Vagina (tissue), 2 donors: ENCODE measurements at regions not wholly inside any gene's neighbourhood (a gene's known extent, or its start where the extent isn't known, plus 50 kb on each side); places are given as distances from the start of the nearest gene placed in this dataset.

Experiments
- POLR2A ChIP-seq, 2 donors: fragments of 450-650 bp; IDR thresholded peaks; one replicate each; pipeline ENCODE4 v1.6.1; 2017; ENCODE audit warnings: antibody characterized with exemption in 2 of 2, mild to moderate bottlenecking in 2 of 2, moderate library complexity in 2 of 2
- TF ChIP-seq, protein P1 (sequence below), 3 experiments: fragments of 450-650 bp in 2 of 3; fragments of 200-600 bp in 1 of 3; sonication (generic) in 1 of 3; IDR thresholded peaks; one replicate each; pipeline ENCODE4 v1.5.1; 2017 to 2019; ENCODE audit warnings: antibody characterized with exemption in 3 of 3, mild to moderate bottlenecking in 2 of 3, moderate library complexity in 2 of 3

DNA sequence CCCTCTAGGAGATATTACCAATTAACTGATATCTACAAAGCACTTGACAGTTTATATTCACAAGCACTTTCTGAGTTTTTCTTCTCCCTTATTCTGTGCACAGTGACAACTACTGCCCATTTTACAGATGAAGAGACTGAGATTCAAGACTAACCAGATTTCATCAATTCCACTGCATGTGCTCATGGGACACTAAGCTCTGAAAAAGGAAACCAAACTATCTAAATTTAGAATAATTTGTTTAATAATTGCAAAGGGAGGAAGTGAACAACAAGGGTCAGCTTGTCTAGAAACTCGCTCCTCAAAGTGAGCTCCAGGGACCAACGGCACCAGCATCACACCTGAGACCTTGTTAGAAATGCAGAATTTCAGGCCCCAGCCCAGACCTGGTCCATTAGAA lies 50.8 kb upstream of the MYLIP start:
- TF ChIP-seq, protein P1, sequence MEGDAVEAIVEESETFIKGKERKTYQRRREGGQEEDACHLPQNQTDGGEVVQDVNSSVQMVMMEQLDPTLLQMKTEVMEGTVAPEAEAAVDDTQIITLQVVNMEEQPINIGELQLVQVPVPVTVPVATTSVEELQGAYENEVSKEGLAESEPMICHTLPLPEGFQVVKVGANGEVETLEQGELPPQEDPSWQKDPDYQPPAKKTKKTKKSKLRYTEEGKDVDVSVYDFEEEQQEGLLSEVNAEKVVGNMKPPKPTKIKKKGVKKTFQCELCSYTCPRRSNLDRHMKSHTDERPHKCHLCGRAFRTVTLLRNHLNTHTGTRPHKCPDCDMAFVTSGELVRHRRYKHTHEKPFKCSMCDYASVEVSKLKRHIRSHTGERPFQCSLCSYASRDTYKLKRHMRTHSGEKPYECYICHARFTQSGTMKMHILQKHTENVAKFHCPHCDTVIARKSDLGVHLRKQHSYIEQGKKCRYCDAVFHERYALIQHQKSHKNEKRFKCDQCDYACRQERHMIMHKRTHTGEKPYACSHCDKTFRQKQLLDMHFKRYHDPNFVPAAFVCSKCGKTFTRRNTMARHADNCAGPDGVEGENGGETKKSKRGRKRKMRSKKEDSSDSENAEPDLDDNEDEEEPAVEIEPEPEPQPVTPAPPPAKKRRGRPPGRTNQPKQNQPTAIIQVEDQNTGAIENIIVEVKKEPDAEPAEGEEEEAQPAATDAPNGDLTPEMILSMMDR (IDR thresholded peaks at IDR 0.05), result no peak
- TF ChIP-seq POLR2A (IDR thresholded peaks at IDR 0.05), result no peak
